HG03439 (cell line): ENCODE measurements at regions not wholly inside any gene's neighbourhood (a gene's known extent, or its start where the extent isn't known, plus 50 kb on each side); places are given as distances from the start of the nearest gene placed in this dataset.

ENCODE experiments used
- ATAC-seq: cut with Tn5 transposase; IDR thresholded peaks from one replicate; pipeline ENCODE4 v1.9.1; 2021; ENCODE audit warnings: mild to moderate bottlenecking, moderate library complexity; ENCODE audit not compliant: unreplicated experiment

DNA sequence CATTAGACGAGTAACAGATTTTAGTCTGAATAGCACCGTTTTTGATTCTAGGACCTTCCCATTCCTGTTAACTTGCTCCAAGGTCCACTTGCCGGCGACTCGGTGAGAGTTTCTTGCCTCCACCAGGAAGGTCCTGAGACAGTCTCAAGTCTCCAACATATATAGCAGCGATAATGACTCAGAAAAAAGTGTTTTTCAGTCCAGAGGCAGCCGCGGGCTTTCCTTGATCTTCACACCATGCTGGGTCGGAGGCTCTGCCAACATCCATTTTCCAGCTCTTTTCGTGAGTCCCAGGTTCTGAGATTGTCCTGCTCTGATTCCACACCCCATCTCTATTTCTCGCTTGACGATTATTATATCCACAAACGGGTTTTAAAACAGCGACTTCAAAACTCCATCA is 170.5 kb downstream of the GPX5 start:
- ATAC-seq = no peak

DNA sequence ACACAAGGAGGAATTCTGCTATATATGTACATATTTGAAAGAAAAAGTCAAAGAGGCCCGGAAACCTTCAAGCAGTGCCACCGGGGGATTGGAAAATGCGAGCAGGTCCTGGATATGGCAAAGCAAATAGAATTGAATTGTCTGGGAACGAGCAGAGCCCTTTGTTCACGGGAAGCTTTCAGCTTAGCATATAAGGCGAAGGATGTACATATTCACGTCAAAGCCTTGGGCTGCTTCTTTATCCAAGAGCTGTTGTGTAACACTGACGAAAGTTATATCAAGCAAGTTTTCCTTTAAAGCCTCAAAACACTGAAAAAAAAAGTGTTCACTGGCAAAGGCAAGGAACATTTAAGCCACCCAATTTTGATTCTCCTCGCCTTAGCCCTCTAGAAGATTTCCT is 171.0 kb downstream of the GPX5 start:
- no peak for ATAC-seq

DNA sequence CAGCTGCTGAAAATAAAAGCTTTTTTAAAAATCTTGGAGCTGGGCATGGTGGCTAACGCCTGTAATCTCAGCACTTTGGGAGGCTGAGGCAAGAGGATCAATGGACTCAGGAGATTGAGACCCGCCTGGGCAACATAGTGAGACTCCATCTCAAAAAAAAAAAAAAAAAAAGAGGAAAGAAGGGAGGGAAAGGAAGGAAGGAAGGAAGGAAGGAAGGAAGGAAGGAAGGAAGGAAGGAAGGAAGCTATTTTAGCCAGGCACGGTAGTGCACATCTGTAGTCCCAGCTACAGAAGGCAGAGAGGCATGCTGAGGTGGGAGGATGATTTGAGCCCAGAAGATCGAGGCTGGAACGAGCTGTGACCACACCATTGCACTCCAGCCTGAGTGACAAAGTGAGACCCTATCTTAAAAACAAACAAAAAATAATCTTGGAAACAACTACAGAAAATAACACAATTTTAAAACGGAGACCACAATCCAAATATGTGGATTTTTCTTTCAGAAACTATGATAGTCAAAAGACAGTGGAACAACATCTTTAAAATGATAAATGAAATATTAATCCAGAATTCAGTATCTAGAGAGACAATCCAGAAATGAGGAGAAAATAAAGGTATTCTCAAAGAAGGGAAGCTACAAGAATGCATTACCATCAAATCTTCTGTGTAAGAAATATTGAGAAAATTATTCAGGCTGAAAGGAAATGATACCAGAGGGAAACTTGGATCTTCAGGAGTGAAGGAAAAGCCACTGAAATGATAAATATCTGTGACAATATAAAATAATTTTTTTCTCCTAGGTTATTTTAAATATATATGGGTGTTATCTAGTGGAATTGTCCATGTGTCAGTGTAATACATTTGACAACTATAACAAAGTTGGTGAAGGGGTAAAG is 182.0 kb downstream of the GPX5 start:
- ATAC-seq = no peak

DNA sequence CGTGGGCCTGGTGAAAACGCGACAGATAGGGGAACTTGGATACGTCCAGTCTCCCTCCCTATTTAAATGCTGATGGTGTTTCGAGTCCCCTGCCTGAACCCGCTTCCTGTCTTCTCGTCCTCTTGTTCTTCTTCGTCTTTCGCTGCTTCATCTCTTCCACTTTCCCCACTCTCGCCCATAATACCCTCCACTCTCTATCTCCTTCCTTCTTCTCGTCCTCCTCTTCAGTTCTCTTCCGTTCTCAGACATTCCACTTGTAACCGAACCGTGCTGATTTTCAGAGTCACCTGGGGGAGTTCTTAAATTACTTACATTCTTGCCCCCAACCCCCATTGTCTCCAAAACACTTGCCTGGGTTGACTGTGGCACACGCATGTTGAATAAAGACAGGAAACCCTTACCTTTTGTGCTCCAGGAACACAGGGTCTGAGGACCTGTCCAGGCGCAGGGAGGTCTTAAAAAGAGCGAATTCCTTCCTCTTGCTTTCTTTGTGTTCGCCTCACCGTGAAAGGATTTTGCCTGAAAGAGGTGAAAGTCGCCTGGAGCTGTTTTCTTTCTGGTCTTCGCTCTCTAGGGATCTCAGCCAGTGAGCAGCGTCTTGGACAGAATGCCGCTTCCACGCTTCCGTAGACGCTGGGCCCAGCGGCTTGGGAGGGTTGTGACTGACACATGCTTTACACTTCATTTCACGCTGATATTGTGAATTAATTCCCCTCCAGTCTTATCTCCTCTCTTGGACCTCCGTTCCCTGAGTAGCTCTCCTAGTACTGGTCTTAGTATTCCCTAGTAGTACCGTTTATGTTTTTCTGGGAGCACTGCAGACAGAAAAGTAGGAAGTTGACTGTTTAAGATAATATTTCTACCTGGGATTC is 184.0 kb downstream of the GPX5 start:
- no peak for ATAC-seq

DNA sequence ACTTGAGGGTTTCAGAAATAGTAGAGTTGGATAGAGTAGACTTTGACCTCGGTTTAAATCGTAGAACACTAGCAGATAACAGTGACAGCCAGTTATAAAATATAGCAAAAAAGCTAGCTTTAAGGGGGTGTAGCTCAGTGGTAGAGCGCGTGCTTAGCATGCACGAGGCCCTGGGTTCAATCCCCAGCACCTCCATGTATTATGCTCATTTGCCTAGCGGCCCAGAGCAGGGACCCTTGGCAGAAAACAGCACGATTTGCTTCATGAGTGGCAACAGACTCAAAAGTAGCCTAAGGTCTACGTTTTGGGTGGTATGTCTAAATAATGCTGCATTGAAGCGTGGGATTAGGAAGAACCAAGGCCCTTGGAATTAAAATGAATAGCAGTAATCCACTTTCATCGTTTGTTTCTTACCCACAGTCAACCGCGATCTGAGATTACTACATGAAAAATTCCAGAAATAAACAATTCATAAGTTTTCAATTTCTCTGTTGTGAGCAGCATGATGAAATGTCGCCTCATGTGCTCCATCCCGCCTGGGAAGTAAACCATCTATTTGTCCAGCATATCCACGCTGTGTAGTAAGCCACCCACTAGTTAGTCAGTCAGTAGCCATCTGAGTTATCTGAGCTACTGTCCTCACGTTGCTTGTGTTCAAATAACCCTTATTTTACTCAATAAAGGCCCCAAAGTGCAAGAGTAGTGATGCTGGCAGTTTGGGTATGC is 184.9 kb downstream of the GPX5 start:
- ATAC-seq = no peak

DNA sequence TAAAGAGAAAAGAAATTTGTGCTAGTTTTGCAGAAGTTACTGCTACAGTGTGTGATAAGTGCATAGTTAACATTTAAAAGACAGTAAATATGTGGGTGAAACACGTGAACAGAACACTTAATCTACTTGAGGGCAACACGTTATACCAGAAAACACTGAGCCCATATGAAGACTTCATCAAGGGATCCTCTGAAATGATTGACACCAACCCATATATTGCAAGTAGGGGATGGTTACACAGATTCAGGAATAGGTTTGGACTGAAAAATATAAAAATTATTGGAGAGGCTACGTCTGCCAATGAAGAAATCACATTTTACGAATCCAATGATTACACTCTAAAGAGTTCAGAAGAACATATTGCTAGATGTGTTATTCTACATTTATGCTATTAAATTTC is 185.6 kb downstream of the GPX5 start:
- ATAC-seq = no peak

DNA sequence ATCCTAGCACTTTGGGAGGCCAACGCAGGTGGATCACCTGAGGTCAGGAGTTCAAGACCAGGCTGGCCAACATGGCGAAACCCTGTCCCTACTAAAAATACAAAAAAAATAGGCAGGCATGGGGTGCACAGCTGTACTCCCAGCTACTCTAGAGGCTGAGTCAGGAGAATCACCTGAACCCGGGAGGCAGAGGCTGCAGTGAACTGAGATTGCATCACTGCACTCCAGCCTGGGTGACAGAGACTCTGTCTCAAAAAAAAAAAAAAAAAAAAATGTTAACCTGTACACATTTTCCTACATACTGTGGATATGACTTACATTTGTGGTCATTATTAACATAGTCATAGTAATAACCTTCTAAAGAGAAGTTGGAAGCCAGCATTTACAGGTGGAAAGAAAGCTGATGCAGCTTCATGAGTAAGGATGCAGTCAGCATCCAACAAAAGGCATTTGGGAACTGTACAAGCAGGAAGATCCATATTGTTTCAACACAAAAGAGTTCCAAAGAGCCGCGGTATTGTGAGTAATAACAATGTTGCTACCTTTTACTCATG is 186.2 kb downstream of the GPX5 start:
- no peak for ATAC-seq

DNA sequence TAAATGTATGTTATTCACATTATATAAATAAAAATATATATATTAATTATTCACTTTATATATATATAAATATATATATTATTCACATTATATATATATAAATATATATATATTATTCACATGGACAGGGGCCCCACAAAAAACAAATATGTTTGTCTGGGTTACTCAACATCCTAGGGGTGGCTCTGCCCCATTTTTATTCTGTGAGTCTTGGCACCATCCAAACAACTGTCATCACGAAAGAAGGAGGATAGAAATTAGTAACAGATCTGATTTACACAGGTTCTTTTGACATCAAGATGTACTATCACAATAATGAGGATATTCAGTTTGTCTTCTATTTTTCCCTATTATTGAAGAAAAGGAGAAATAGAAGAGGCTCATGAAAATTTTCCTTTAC is 187.3 kb downstream of the GPX5 start:
- ATAC-seq = no peak

DNA sequence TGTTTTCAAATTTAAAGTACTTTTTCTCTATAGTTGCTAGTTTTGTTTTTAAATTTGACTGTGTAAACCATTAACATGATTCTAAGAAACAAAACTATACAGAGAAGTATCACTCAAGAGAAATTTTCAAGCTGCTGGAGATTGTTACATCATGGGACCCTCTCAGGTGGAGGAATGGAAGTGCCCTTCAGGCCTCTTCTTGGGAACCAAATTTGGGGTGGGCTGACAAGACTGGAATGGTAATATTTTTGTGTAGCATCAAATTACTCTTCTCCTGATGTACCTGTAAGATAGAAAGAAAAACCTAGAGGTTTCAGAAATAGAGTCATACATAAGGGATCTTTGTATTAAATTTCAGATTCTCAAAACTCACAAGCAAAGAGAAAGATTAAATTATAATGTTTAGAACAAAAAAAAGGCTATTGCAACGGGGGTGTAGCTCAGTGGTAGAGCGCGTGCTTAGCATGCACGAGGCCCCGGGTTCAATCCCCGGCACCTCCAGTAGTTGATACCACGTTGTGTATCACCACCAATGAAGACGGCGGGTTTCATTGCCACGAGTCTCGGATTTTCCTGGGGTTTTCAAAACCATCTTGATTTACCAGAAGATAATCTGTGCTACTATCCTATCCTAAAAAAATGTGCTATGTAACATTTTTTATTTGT is 193.7 kb downstream of the GPX5 start:
- no peak for ATAC-seq

DNA sequence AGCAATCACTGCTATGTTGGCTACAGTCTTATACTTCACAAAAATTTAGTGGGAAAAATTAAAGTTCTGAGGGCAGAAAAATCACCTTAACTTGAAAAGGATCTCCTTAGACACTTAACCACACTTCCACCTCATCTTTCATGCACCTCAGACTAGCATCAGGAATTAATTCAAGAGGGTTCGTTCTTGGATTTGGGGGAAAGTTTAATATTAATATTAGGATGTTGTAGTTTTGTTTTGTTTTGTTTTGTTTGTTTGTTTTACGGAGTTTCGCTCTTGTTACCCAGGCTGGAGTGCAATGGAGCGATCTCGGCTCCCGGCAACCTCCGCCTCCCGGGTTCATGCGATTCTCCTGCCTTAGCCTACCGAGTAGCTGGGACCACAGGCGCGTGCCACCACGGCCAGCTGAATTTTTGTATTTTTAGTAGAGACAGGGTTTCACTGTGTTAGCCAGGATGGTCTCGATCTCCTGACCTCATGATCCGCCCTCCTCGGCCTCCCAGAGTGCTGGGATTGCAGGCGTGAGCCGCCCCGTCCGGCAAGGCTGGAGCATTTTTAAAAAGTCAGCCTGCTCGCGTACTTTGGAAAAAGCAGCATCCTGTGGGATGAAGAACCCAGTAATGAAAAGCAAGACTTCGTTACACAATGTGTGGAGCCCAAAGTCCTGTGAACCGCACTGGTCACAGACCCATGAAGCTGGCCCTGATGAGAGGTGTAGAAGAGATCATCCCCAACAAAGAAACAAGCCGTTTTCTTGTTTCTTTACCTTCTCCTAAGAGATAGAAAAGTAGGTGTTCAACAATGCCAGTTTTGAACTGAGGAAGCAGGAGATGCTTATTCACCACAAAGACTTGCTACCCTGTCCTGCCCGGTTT is 194.9 kb downstream of the GPX5 start:
- ATAC-seq = no peak

DNA sequence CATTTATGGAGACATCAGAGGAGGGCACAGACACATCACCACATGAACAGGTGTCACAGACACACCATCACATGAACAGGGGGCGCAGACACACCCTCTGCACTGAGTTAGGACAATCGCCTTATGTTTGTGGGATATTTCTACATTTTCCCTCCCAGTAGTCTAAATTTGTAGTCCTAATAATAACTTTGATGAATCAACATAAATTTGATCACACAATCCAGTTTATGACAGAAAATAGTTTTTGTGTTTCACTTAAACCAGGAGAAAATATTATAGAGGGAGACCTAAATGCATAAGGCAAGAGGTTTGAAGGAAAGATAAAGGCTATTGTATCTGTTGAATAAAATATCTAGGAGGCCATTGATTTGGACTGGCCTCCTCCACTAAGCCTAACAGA is 195.7 kb downstream of the GPX5 start:
- ATAC-seq = no peak

DNA sequence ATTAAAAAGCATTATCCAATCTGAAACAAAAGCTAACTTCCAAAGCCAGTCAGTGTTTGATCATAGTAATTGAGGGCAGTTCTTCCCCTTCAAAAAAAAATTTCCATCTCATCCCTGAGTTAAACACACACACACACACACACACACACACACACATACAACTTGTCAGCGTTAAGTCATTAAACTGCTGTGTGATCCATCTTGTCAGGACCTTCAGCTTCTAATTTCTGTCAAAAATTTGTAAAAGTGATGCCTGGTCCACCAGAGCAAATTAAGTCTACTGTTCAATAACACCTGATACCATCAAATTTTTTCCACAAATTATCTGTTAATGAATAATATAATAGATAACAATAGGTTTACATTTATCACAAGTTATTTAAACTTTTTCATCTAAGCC is 198.7 kb downstream of the GPX5 start:
- no peak for ATAC-seq

DNA sequence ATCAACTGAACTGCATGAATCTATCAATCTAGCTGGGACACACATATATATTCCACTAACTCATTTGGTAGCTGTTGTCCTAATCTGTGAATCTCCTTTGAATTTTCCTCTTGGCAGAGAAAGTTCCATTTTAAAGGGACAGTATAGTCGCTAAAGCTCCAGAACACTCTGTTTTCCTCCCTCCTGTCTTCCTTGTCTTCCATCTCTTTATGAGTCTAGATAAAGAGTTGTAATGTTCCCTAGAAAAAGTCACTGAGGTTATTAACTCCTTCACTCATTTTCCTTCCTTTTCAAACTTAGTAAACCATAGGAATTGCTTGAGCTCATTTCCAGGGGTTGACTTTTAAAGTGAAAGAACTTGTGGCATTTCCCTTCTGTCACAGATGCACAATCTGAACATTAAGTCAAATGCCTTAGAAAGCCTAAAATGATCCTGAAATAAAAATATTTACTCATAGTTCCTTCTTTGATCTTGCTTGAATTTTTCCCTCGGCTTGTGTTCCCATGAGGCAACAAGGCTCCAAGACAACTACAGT is 198.4 kb downstream of the TRIM27 start:
- no peak for ATAC-seq

DNA sequence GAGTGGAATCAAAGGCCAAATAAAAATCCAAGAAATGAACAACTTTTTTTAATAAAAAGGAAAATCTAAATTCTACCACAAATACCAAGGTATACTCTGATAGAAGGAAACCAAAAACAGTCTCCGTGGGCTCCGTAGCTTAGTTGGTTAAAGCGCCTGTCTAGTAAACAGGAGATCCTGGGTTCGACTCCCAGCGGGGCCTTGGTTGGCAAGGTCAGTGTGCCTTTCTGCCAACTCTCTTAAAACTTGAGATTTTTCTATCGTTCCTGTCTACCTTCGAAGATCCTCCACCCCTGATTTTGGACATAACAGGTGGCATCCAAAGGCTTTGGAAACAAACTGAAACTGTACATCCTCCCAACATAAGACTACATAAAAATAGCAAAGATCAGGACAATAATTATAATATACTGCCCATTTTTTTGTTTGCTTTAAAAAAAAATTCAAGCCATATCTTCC is 197.9 kb downstream of the TRIM27 start:
- no peak for ATAC-seq

DNA sequence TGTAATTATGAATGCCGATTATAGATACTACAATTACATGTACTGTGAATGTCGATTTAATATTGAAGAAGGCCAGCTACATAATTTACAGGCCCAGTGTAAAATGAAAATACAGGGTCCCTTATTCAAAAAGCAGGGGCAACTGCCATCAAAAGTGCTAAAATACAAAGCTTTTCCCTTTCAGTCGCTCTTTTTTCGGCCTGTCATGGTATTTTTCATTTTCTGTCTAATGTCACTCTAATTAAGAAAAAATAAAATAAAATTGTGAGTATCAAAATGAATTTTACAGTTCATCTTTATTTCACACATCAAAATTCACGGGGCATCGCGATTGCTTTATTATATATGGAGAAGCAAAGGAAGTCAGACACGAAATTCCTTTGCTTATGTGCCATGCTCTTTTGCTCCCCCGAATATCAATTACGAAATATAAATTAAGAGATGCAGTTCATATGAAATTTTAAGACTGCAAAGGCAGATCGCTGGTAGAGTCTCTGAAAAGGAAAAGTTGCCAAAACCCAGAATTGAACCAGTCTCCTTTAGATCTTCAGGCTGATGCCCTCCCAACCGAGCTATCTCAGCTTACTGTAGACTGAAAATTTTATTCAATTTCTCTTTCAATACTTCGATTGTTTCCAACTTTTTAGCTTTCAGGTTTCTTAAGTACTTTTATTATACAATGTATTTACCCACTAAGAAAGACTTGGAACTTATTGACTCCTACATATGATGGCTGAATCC is 197.0 kb downstream of the TRIM27 start:
- ATAC-seq = no peak

DNA sequence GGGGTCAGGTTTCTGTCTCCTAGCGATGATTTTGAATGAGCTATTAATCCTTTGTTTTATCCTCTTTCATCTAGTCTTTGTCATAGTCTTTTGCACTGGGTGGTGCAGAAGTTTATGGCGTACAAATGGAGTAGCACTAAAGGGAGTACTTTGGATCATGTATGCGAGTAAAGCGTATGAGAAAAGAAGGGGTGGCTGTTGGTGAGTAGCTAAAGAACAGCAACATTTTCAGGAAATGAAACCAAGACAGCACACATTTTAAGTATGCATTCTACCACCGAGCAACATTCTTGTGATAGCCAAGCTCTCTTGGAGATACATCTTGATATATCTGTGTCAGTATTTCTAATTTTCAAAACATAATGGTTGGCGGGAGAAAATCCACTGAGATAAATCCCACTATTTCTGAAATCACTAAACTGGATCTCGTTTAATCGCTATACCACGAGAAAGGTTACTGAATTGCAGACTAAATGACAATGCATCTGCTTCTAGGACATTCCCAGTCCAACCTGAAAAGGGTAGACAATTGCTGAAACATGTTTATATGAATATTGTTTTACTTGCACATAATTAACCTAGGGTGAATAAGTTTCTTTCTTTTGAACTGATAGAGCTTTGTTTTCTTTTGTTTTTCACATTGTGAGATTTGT is 196.1 kb downstream of the TRIM27 start:
- ATAC-seq = no peak

DNA sequence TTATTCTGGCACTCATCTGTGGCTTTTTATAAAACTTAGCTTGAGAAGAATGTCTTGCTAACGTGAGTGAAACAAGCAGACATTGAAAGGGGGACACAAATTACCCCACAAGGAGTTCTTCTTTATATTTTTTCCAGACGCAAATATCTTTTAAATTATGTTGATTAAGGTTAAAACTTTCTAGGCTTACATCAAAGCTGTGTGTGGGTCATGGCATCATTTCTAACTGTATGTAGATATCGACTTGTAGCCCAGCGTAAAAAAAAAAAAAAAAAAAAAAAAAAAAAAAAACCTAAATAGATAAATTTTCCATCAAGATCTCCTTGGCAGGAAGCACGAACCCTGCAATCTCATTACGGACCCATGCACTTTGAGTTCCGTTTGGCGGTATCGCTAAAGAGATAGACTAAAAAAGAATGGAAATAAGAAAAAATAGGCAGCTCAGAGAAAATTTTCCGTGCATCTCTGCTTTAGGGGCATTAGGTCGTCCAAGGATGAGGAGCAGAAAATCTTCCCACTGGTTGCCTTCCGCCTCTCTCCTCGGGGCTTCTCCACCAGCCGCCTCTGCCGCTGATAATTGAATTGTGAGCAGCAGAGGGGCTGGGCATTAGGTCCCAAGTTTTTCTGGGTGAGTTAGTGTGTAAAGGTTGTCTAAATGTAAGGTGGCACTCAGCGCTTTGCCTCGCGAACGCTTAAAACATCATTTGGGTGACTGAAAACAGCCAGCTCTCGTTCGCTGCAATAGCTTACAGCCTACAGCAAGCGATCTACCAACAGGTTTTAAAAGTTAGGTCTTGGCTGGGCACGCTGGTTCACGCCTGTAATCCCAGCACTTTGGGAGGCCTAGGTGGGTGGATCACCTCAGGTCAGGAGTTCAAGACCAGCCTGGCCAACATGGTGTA is 194.0 kb downstream of the TRIM27 start:
- ATAC-seq = no peak
